GM10266 (cell line): ENCODE measurements at regions not wholly inside any gene's neighbourhood (a gene's known extent, or its start where the extent isn't known, plus 50 kb on each side); places are given as distances from the start of the nearest gene placed in this dataset.

ENCODE experiments used
- DNase-seq: peaks from one replicate; pipeline ENCODE4 v3.0.0; 2012; ENCODE audit errors: extremely low spot score
- CTCF ChIP-seq: IDR thresholded peaks from 2 replicates; pipeline ENCODE4 v1.5.1; 2012; ENCODE audit warnings: mild to moderate bottlenecking, low read depth; ENCODE audit not compliant: control insufficient read depth, insufficient read depth; ENCODE audit errors: missing control alignments

GRCh38 chr5:87951661-87952060 lies 317.0 kb downstream of the TMEM161B start:
- TF ChIP-seq CTCF, result no peak
- no peak for DNase-seq

DNA sequence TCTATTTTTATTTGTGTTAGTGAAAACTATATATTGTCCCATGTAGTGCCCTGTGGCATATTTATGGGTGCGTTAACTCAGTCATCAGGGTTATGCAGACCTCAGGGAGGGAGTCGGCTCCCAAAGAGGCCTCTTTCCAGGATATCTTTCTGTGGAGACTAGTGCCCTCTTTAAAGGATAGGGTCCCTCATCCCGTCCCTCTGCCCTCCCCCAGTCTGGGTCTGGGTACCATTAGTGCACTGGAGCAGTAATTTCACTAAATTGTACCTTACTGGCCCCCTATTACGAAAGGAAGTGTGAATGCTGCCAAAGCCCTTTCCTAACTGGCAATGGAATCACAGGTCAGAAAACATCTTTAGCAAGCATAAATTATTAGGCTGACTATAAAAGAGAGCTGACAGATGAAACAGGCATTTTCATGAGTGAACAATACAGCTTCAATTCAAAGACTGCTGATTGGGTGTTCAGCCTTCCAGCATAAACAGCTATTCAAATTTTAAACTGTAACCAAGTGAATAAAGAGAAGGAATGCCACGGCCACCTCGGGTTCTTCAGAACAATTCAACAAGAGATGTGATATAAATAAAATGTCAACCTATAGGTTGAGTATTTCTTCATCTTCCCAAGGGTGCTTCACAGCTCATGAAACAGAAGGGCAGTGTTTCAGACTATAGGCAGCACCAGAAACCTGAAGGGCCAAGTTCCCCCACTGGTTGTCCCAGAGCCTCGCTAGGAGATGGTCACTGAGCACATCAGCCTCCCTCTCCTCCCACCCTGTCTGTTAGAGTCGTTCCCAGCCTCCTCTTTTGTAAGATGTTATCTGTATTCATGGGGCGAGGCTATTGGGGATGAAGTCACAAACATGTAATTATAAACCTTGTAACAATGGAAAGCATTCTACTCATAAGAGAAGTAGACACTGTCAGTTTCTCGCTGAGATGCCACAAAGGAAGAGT lies 318.7 kb downstream of the TMEM161B start:
- TF ChIP-seq CTCF, result no peak
- DNase-seq, result no peak

DNA sequence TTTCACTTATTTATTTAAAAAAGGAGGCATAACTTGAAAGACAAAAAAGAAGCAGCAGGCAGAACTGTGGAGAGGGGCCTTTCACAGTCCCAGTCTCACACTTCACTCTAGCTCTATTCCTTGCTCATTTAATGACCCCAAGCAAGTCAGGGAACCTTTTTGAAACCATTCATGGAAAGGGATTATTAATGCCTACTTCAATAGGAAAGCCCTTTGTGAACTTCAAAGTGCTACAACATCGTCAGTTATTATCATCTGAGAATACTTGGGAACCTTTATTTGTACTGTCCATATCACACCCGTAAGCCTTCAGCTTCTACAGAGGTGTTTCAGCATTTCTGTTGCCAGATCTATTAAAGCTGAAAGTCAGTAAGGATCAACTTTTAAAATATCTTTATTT lies 320.2 kb downstream of the TMEM161B start:
- TF ChIP-seq CTCF, result no peak
- DNase-seq, result no peak

DNA sequence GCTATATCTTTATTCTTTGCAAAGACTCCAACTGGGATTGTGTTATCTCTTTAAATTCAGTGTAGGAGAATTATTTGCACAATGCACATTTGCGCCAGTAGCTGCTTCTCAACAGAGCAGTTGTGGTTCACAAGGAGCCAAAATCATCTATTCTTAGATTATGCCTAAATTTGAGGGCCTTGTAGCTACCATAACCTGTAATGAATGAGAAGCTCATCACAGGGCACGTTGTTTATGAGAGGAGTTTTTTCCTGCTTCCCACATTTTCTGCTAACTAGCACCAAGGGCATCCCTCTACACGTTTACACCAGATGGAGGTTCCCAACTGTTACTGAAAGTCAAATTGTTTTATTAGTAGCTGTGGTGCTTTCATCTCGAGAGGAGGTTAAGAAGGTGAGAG lies 322.4 kb downstream of the TMEM161B start:
- TF ChIP-seq CTCF, result no peak

DNA sequence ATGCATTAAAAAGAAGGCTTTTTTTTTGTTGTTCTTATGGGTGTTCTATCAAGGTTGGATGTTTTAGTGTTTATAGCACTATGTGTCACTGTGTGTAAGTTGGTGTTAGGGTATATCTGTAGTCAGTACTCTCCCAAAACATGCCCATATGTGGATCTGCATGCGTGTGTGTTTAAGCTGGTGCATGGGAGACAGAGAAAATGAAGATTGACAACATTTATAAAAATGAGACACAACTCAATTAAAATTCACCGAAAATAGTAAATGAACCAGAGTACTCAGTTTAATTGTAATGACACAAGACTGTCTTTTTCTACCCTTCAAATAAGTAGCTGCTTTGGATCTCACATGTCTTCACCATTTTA lies 323.4 kb downstream of the TMEM161B start:
- TF ChIP-seq CTCF, result no peak
- no peak for DNase-seq

More for the DNA sequence above, 322.4 kb downstream of the TMEM161B start:
- no peak for DNase-seq

DNA sequence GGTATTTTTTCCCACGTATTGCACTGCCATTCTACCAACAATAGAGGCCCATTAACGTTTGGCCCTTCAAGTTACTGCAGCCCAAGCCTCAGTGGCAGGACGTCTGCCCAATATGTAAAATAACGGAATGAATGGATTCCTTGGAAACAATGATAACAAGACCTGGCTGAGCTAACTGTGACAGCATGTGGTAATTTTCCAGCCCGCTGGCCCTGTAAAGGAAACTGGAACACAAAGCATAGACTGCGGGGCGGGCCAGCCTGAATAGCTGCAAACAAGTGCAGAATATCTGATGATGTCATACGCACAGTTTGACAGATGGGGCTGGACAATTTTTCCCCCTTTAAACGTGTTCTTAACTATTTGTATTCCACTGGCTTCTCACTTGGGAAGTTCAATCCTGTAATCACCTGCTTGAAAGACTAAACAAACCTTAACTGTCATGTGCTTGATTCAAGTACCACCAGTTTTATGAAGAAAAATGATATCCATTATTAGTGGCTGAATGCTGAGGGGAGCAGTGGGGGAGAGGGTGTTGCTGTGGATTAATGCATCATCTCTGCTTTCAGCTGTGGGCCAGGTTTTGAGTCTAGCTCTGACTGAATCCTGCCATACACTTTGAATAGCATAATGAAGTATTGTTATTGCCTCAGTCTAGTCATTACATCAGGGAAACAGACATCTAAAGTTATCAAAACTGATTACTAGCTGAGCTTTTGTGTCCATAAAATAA lies 323.9 kb downstream of the TMEM161B start:
- DNase-seq, result no peak
- TF ChIP-seq CTCF, result no peak

GRCh38 chr5:87940775-87941174 lies 327.9 kb downstream of the TMEM161B start:
- DNase-seq, result no peak
- TF ChIP-seq CTCF, result no peak
